Uterus (tissue), 2 donors: ENCODE measurements at regions not wholly inside any gene's neighbourhood (a gene's known extent, or its start where the extent isn't known, plus 50 kb on each side); places are given as distances from the start of the nearest gene placed in this dataset.

Experiments used
- CTCF ChIP-seq, 4 experiments: fragments of 200-600 bp in 2 of 4; fragments of 450-650 bp in 2 of 4; sonication (generic) in 2 of 4; IDR thresholded peaks; one replicate each; pipeline ENCODE4 v1.5.1; 2016 to 2019; ENCODE audit warnings: antibody characterized with exemption in 4 of 4, mild to moderate bottlenecking in 2 of 4, moderate library complexity in 1 of 4
- POLR2A ChIP-seq, 2 donors: fragments of 450-650 bp; IDR thresholded peaks; one replicate each; pipeline ENCODE4 v1.6.1; 2016; ENCODE audit warnings: antibody characterized with exemption in 2 of 2, mild to moderate bottlenecking in 1 of 2, moderate library complexity in 1 of 2

- TF ChIP-seq CTCF (IDR thresholded peaks at IDR 0.05) (no peak), POLR2A (IDR thresholded peaks at IDR 0.05) (no peak)
Observed at GRCh38 chr10:57741751-57742150, 525.9 kb downstream of the IPMK start.
